Mesenchymal stem cell (in vitro differentiated cells and primary cell): ENCODE measurements at regions not wholly inside any gene's neighbourhood (a gene's known extent, or its start where the extent isn't known, plus 50 kb on each side); places are given as distances from the start of the nearest gene placed in this dataset.

Experiments
- DNase-seq: peaks from one replicate; pipeline ENCODE4 v3.0.0-alpha.2; 2013
- H2AFZ ChIP-seq: one replicate; pipeline ENCODE4 v1.6.1; 2013; ENCODE audit warnings: low read depth, mild to moderate bottlenecking, control low read depth, inconsistent platforms, low read length, moderate library complexity
- H2AK5ac ChIP-seq: 2 replicates; pipeline ENCODE4 v1.6.1; 2013; ENCODE audit warnings: low read length, moderate library complexity, mild to moderate bottlenecking, inconsistent platforms; ENCODE audit not compliant: severe bottlenecking
- H2BK120ac ChIP-seq: one replicate; pipeline ENCODE4 v1.6.1; 2013; ENCODE audit warnings: low read depth, mild to moderate bottlenecking, inconsistent platforms, low read length, moderate library complexity
- H2BK12ac ChIP-seq, 2 experiments: one replicate each; pipeline ENCODE4 v1.6.1; 2013; ENCODE audit warnings: inconsistent platforms in 2 of 2, low read length in 2 of 2, mild to moderate bottlenecking in 2 of 2, moderate library complexity in 2 of 2, control low read depth in 1 of 2
- H2BK15ac ChIP-seq: one replicate; pipeline ENCODE4 v1.6.1; 2013; ENCODE audit warnings: mild to moderate bottlenecking, low read depth, inconsistent platforms; ENCODE audit not compliant: poor library complexity, severe bottlenecking
- H2BK5ac ChIP-seq: 2 replicates; pipeline ENCODE4 v1.6.1; 2013; ENCODE audit warnings: low read depth, mild to moderate bottlenecking, low read length, control low read depth, inconsistent platforms; ENCODE audit not compliant: poor library complexity, severe bottlenecking
- H3K14ac ChIP-seq, 2 experiments: one replicate each; pipeline ENCODE4 v1.6.1; 2013; ENCODE audit warnings: inconsistent platforms in 2 of 2, low read length in 2 of 2, control low read depth in 1 of 2, mild to moderate bottlenecking in 1 of 2, moderate library complexity in 1 of 2
- H3K18ac ChIP-seq, 2 experiments: one replicate each; pipeline ENCODE4 v1.6.1; 2013; ENCODE audit warnings: inconsistent platforms in 2 of 2, low read length in 2 of 2, control low read depth in 1 of 2, low read depth in 1 of 2, mild to moderate bottlenecking in 1 of 2
- H3K23ac ChIP-seq, 2 experiments: one replicate each; pipeline ENCODE4 v1.6.1; 2013; ENCODE audit warnings: inconsistent platforms in 2 of 2, low read length in 2 of 2, mild to moderate bottlenecking in 2 of 2, moderate library complexity in 2 of 2, control low read depth in 1 of 2
- H3K27ac ChIP-seq: 2 replicates; pipeline ENCODE4 v1.5.1; 2013; ENCODE audit warnings: mild to moderate bottlenecking, moderate library complexity, low read length, control low read depth, inconsistent platforms; ENCODE audit not compliant: poor library complexity, severe bottlenecking
- H3K27me3 ChIP-seq, 2 experiments: 2 replicates each; pipeline versions ENCODE4 v1.6.1 to v1.7.0; 2013; ENCODE audit warnings: low read length in 2 of 2, mild to moderate bottlenecking in 2 of 2, moderate library complexity in 2 of 2, control low read depth in 1 of 2, inconsistent platforms in 1 of 2; ENCODE audit not compliant: control insufficient read depth in 1 of 2, insufficient read depth in 1 of 2
- H3K36me3 ChIP-seq, 2 experiments: 2 replicates each; pipeline versions ENCODE4 v1.6.1 to v1.7.0; 2013; ENCODE audit warnings: low read length in 2 of 2, control low read depth in 1 of 2, inconsistent platforms in 1 of 2, low read depth in 1 of 2, mild to moderate bottlenecking in 1 of 2; ENCODE audit not compliant: insufficient read depth in 2 of 2, control insufficient read depth in 1 of 2
- H3K4ac ChIP-seq, 2 experiments: one replicate each; pipeline ENCODE4 v1.6.1; 2013; ENCODE audit warnings: inconsistent platforms in 2 of 2, low read length in 2 of 2, mild to moderate bottlenecking in 2 of 2, moderate library complexity in 2 of 2, control low read depth in 1 of 2, low read depth in 1 of 2
- H3K4me1 ChIP-seq: 2 replicates; pipeline ENCODE4 v1.6.1; 2013; ENCODE audit warnings: low read depth, low read length, control low read depth; ENCODE audit not compliant: control insufficient read depth, insufficient read depth
- H3K4me2 ChIP-seq: 2 replicates; pipeline ENCODE4 v1.6.1; 2013; ENCODE audit warnings: low read length, mild to moderate bottlenecking, inconsistent platforms; ENCODE audit not compliant: poor library complexity, severe bottlenecking
- H3K4me3 ChIP-seq, 2 experiments: 2 replicates each; pipeline versions ENCODE4 v1.5.1 to v1.7.0; 2013; ENCODE audit warnings: low read length in 2 of 2, mild to moderate bottlenecking in 2 of 2, control low read depth in 1 of 2, low read depth in 1 of 2; ENCODE audit not compliant: insufficient read depth in 1 of 2
- H3K79me1 ChIP-seq: replicated peaks from 2 replicates; pipeline ENCODE4 v1.6.1; 2013; ENCODE audit warnings: mild to moderate bottlenecking, control low read depth, low read length, inconsistent platforms; ENCODE audit not compliant: poor library complexity, severe bottlenecking
- H3K9ac ChIP-seq: 2 replicates; pipeline ENCODE4 v1.7.0; 2013; ENCODE audit warnings: mild to moderate bottlenecking, low read length, moderate library complexity
- H3K9me3 ChIP-seq: 2 replicates; pipeline ENCODE4 v1.7.0; 2013; ENCODE audit warnings: mild to moderate bottlenecking, low read length; ENCODE audit not compliant: control insufficient read depth
- H4K8ac ChIP-seq: one replicate; pipeline ENCODE4 v1.6.1; 2013; ENCODE audit warnings: inconsistent platforms, mild to moderate bottlenecking, low read length, moderate library complexity
- H4K91ac ChIP-seq: one replicate; pipeline ENCODE4 v1.6.1; 2013; ENCODE audit warnings: mild to moderate bottlenecking, low read length, inconsistent platforms
- WGBS: methylation state at CpG from one replicate; pipeline ENCODE4 v1.1.7; 2013; ENCODE audit warnings: mixed read lengths; 5-methylcytosine and 5-hydroxymethylcytosine counted together

- Histone ChIP-seq H3K14ac (no peak overlapping the region), H2BK15ac (no peak overlapping the region), H2AFZ (no peak overlapping the region), H3K18ac (no peak overlapping the region), H3K4me2 (no peak overlapping the region), H2BK12ac (no peak overlapping the region), H2BK120ac (no peak overlapping the region), H3K79me1 (no peaks in the 10 kb centered on the region), H3K9me3 (peaks cover 11% of the 10 kb centered on the region), H3K9ac (no peak overlapping the region), H2BK5ac (no peak overlapping the region), H3K4ac (no peak overlapping the region), H3K36me3 (no peaks in the 10 kb centered on the region), H4K91ac (no peak overlapping the region), H3K4me3 (no peak overlapping the region), H3K23ac (no peak overlapping the region), H2AK5ac (no peak overlapping the region), H3K27me3 (no peaks in the 10 kb centered on the region), H4K8ac (no peak overlapping the region), H3K4me1 (no peaks in the 10 kb centered on the region), H3K27ac (no peak overlapping the region)
- DNase-seq = no peak
- 80% methylated on average over 3 of the region's 3 CpGs for WGBS
Observed at GRCh38 chr14:97726676-97727075, 929.5 kb downstream of the VRK1 start.

- H3K36me3 ChIP-seq = no peaks in the 10 kb centered on the region
- H2BK15ac ChIP-seq = no peak overlapping the region
- H3K23ac ChIP-seq = no peak overlapping the region
- H3K9me3 ChIP-seq = no peaks in the 10 kb centered on the region
- H2BK120ac ChIP-seq = no peak overlapping the region
- H3K4ac ChIP-seq = no peak overlapping the region
- no peak overlapping the region for H3K27ac ChIP-seq
- no peak overlapping the region for H4K91ac ChIP-seq
- H3K4me2 ChIP-seq = no peak overlapping the region
- no peak overlapping the region for H4K8ac ChIP-seq
- no peak overlapping the region for H3K18ac ChIP-seq
- H2BK5ac ChIP-seq = no peak overlapping the region
- no peak overlapping the region for H2BK12ac ChIP-seq
- H3K4me1 ChIP-seq = no peaks in the 10 kb centered on the region
- no peaks in the 10 kb centered on the region for H3K27me3 ChIP-seq
- WGBS = 66% methylated on average over 4 of the region's 4 CpGs
- H3K14ac ChIP-seq = no peak overlapping the region
- no peak for DNase-seq
- no peak overlapping the region for H2AFZ ChIP-seq
- H2AK5ac ChIP-seq = no peak overlapping the region
- no peaks in the 10 kb centered on the region for H3K79me1 ChIP-seq
- H3K9ac ChIP-seq = no peak overlapping the region
- H3K4me3 ChIP-seq = no peak overlapping the region
Observed at GRCh38 chr14:97730706-97731105, 933.5 kb downstream of the VRK1 start.

- Histone ChIP-seq H2BK15ac (no peak overlapping the region), H3K4me1 (no peaks in the 10 kb centered on the region), H3K27ac (no peak overlapping the region), H2BK120ac (no peak overlapping the region), H2AFZ (no peak overlapping the region), H3K4me2 (no peak overlapping the region), H3K4me3 (no peak overlapping the region), H3K79me1 (no peaks in the 10 kb centered on the region), H3K27me3 (no peaks in the 10 kb centered on the region), H4K91ac (no peak overlapping the region), H3K14ac (no peak overlapping the region), H4K8ac (no peak overlapping the region), H3K23ac (no peak overlapping the region), H3K9me3 (no peaks in the 10 kb centered on the region), H3K4ac (no peak overlapping the region), H2BK12ac (no peak overlapping the region), H3K36me3 (no peaks in the 10 kb centered on the region), H2BK5ac (no peak overlapping the region), H3K18ac (no peak overlapping the region), H2AK5ac (no peak overlapping the region), H3K9ac (no peak overlapping the region)
- DNase-seq = no peak
- WGBS = 94% methylated on average over 2 of the region's 2 CpGs
Observed at GRCh38 chr14:97731800-97732199, 934.6 kb downstream of the VRK1 start.

- H2BK120ac ChIP-seq = no peak overlapping the region
- H3K14ac ChIP-seq = no peak overlapping the region
- no peaks in the 10 kb centered on the region for H3K27me3 ChIP-seq
- no peak overlapping the region for H3K23ac ChIP-seq
- no peak overlapping the region for H3K4me2 ChIP-seq
- no peak overlapping the region for H3K27ac ChIP-seq
- H2BK5ac ChIP-seq = no peak overlapping the region
- no peaks in the 10 kb centered on the region for H3K36me3 ChIP-seq
- no peak overlapping the region for H3K4me3 ChIP-seq
- H3K18ac ChIP-seq = no peak overlapping the region
- no peak overlapping the region for H3K9ac ChIP-seq
- no peak for DNase-seq
- H2BK15ac ChIP-seq = no peak overlapping the region
- H3K79me1 ChIP-seq = no peaks in the 10 kb centered on the region
- H2AK5ac ChIP-seq = no peak overlapping the region
- no peaks in the 10 kb centered on the region for H3K9me3 ChIP-seq
- no peak overlapping the region for H2AFZ ChIP-seq
- 41% methylated on average over 2 of the region's 2 CpGs for WGBS
- H4K91ac ChIP-seq = no peak overlapping the region
- no peak overlapping the region for H4K8ac ChIP-seq
- no peak overlapping the region for H3K4ac ChIP-seq
- H3K4me1 ChIP-seq = no peaks in the 10 kb centered on the region
- H2BK12ac ChIP-seq = no peak overlapping the region
Observed at GRCh38 chr14:97747316-97747715, 950.1 kb downstream of the VRK1 start.
